K562 (cell line): ENCODE measurements at regions not wholly inside any gene's neighbourhood (a gene's known extent, or its start where the extent isn't known, plus 50 kb on each side); places are given as distances from the start of the nearest gene placed in this dataset.

Experiments used
- ATAC-seq: fragments of 200-7000 bp; cut with Tn5 transposase; 3 replicates; pipeline ENCODE4 v1.9.1; 2020; ENCODE audit warnings: moderate library complexity
- BruUV-seq: library from RNA; stranded (reverse); fragments of 400-500 nt; replicated peaks from 2 replicates; lab custom pipeline; 2021; lab: Mats Ljungman, UMichigan
- CTCF ChIA-PET: fragments of 300-600 bp; formaldehyde crosslinking; extraction: SDS; loops from one replicate; lab custom pipeline; 2021; ENCODE audit warnings: low intra/inter-chr PET ratio; lab: Yijun Ruan, JAX
- POLR2A ChIA-PET: fragments of 300-600, 350-650 bp; sonication (Branson Sonifier 250); formaldehyde crosslinking; extraction: SDS; loops from one replicate; lab custom pipeline; 2021; ENCODE audit warnings: antibody characterized with exemption, inconsistent platforms; lab: Yijun Ruan, JAX
- DNase-seq, 4 experiments: peaks; one replicate each; pipeline versions ENCODE4 v3.0.0 to v3.0.0-alpha.2; 2011 to 2018; ENCODE audit warnings: low spot score in 3 of 4, mixed read lengths in 3 of 4; ENCODE audit errors: extremely low read depth in 1 of 4
- FAIRE-seq: peaks from 2 replicates; lab custom pipeline; 2011; peaks lifted over from hg19 to GRCh38; lab: Jason Lieb, UNC
- H2AFZ ChIP-seq: 2 replicates; pipeline ENCODE4 v1.6.0; 2011; ENCODE audit warnings: low read depth, low read length, control low read depth, inconsistent platforms
- H3K27ac ChIP-seq: fragments of 200-600 bp; 3 replicates; pipeline ENCODE4 v1.8.0; 2011; ENCODE audit warnings: low read depth, mild to moderate bottlenecking, control low read depth, inconsistent platforms, low read length, moderate library complexity, mixed read lengths; ENCODE audit errors: extremely low read depth
- H3K27me3 ChIP-seq, 2 experiments: fragments of 300-600 bp in 1 of 2; 2 replicates in 1 of 2; 3 replicates in 1 of 2; pipeline versions ENCODE4 v1.6.0 to v1.8.0; 2011; ENCODE audit warnings: inconsistent platforms in 2 of 2, low read length in 2 of 2, mild to moderate bottlenecking in 1 of 2, mixed read lengths in 1 of 2, moderate library complexity in 1 of 2; ENCODE audit not compliant: control insufficient read depth in 2 of 2, insufficient read depth in 2 of 2
- H3K36me3 ChIP-seq: fragments of 300-600 bp; 3 replicates; pipeline ENCODE4 v1.8.0; 2011; ENCODE audit warnings: mild to moderate bottlenecking, low read length, inconsistent platforms; ENCODE audit not compliant: control insufficient read depth, insufficient read depth
- H3K4me1 ChIP-seq, 2 experiments: fragments of 200-600 bp in 1 of 2; replicated peaks in 1 of 2; 2 replicates in 1 of 2; 3 replicates in 1 of 2; pipeline versions ENCODE4 v1.5.1 to v1.8.0; 2011; ENCODE audit warnings: inconsistent platforms in 2 of 2, low read length in 2 of 2, mild to moderate bottlenecking in 1 of 2, mixed read lengths in 1 of 2, moderate library complexity in 1 of 2; ENCODE audit not compliant: control insufficient read depth in 2 of 2, insufficient read depth in 2 of 2
- H3K4me2 ChIP-seq: 2 replicates; pipeline ENCODE4 v1.6.1; 2011; ENCODE audit warnings: low read length, control low read depth, inconsistent platforms, mixed read lengths; ENCODE audit not compliant: insufficient read depth
- H3K4me3 ChIP-seq: fragments of 200-600 bp; sonication (generic), shearing (Covaris generic); 2 replicates; pipeline ENCODE4 v1.5.1; 2016; ENCODE audit warnings: control low read depth, inconsistent platforms
- H3K79me2 ChIP-seq: fragments of 200-600 bp; 3 replicates; pipeline ENCODE4 v1.8.0; 2011; ENCODE audit warnings: low read length, inconsistent platforms; ENCODE audit not compliant: control insufficient read depth, insufficient read depth
- H3K9ac ChIP-seq, 2 experiments: 2 replicates each; pipeline versions ENCODE4 v1.6.0 to v1.6.1; 2011; ENCODE audit warnings: low read depth in 2 of 2, low read length in 2 of 2, control low read depth in 1 of 2, inconsistent platforms in 1 of 2, mild to moderate bottlenecking in 1 of 2, mixed read lengths in 1 of 2; ENCODE audit not compliant: insufficient read depth in 1 of 2
- H3K9me1 ChIP-seq: one replicate; pipeline ENCODE4 v1.6.0; 2011; ENCODE audit warnings: inconsistent platforms, mild to moderate bottlenecking, low read length, moderate library complexity; ENCODE audit not compliant: control insufficient read depth, insufficient read depth
- H3K9me3 ChIP-seq: replicated peaks from 2 replicates; pipeline ENCODE4 v1.5.1; 2011; ENCODE audit warnings: low read depth, low read length, inconsistent platforms; ENCODE audit not compliant: control insufficient read depth, insufficient read depth
- H4K20me1 ChIP-seq: replicated peaks from 2 replicates; pipeline ENCODE4 v1.6.1; 2011; ENCODE audit warnings: low read length, inconsistent platforms, mixed read lengths; ENCODE audit not compliant: control insufficient read depth, insufficient read depth
- ASH1L ChIP-seq: fragments of 450-650 bp; IDR thresholded peaks from 2 replicates; pipeline ENCODE4 v1.6.1; 2018; ENCODE audit warnings: borderline replicate concordance, mild to moderate bottlenecking, low read depth; ENCODE audit not compliant: partially characterized antibody
- CBX8 ChIP-seq: fragments of 200-600 bp; sonication (generic); IDR thresholded peaks from 2 replicates; pipeline ENCODE4 v1.6.1; 2012; ENCODE audit warnings: borderline replicate concordance, mixed run types, low read depth, mild to moderate bottlenecking, moderate library complexity, mixed read lengths, low read length, control low read depth, inconsistent platforms; ENCODE audit not compliant: poor library complexity, severe bottlenecking; ENCODE audit errors: extremely low read depth
- CHD4 ChIP-seq: fragments of 200-600 bp; sonication (generic); IDR thresholded peaks from 3 replicates; pipeline ENCODE4 v1.6.1; 2012; ENCODE audit warnings: low read depth, mild to moderate bottlenecking, mixed read lengths, low read length, inconsistent platforms; ENCODE audit not compliant: insufficient read depth, insufficient replicate concordance, poor library complexity, severe bottlenecking
- ERF ChIP-seq: fragments of 450-650 bp; formaldehyde crosslinking; IDR thresholded peaks from 2 replicates; pipeline ENCODE4 v1.4.0; 2020; ENCODE audit warnings: mild to moderate bottlenecking, mixed read lengths
- HSF4 ChIP-seq: fragments of 250-450 bp; sonication (Bioruptor Pico); IDR thresholded peaks from 2 replicates; pipeline ENCODE4 v2.1.2; 2022; ENCODE audit warnings: mild to moderate bottlenecking, moderate library complexity, borderline replicate concordance
- ILK ChIP-seq: fragments of 450-650 bp; IDR thresholded peaks from 2 replicates; pipeline ENCODE4 v1.6.1; 2016; ENCODE audit warnings: missing genetic modification characterization, low read depth, mild to moderate bottlenecking, missing compliant biosample characterization, moderate library complexity, borderline replicate concordance
- KDM2B ChIP-seq: fragments of 250-450 bp; sonication (Bioruptor Pico); IDR thresholded peaks from 2 replicates; pipeline ENCODE4 v1.8.0; 2021; ENCODE audit warnings: mild to moderate bottlenecking, moderate library complexity
- NFATC3 ChIP-seq: fragments of 450-650 bp; IDR thresholded peaks from 2 replicates; pipeline ENCODE4 v1.6.1; 2017; ENCODE audit warnings: mild to moderate bottlenecking
- SIRT6 ChIP-seq: IDR thresholded peaks from one replicate; pipeline ENCODE4 v1.6.1; 2012; ENCODE audit warnings: low read depth, mild to moderate bottlenecking, control low read depth, inconsistent platforms, low read length, moderate library complexity
- WHSC1 ChIP-seq: IDR thresholded peaks from one replicate; pipeline ENCODE4 v1.6.1; 2012; ENCODE audit warnings: low read length, control low read depth, inconsistent platforms
- ZNF232 ChIP-seq: sonication (generic); formaldehyde crosslinking; IDR thresholded peaks from 2 replicates; pipeline ENCODE4 v1.8.0; 2022; ENCODE audit warnings: mild to moderate bottlenecking, missing genetic modification reagents
- ZNF436 ChIP-seq: fragments of 250-450, 450-650 bp; sonication (Bioruptor Pico); formaldehyde crosslinking; IDR thresholded peaks from 2 replicates; pipeline ENCODE4 v1.7.0; 2020; ENCODE audit warnings: mild to moderate bottlenecking
- WGBS: fragments of 100-300 bp; shearing (Covaris generic); methylation state at CpG from one replicate; pipeline ENCODE4 v1.1.6; 2016; ENCODE audit warnings: low coverage, mixed read lengths; ENCODE audit not compliant: insufficient coverage; ENCODE audit errors: missing lambda C conversion rate; 5-methylcytosine and 5-hydroxymethylcytosine counted together
- in situ Hi-C: fragments of 300-500 bp; cut with MboI; formaldehyde crosslinking; loops from 4 replicates; pipeline ENCODE4 v1.15.0; 2018; ENCODE audit warnings: inconsistent platforms, mixed read lengths
- intact Hi-C: fragments of 100-400 bp; cut with micrococcal nuclease; formaldehyde crosslinking; loops from 2 replicates; pipeline ENCODE4 v1.14.2; 2022
- TF ChIP-seq, protein P1 (sequence below): fragments of 450-650 bp; IDR thresholded peaks from 2 replicates; pipeline ENCODE4 v1.6.1; 2016; ENCODE audit warnings: low read depth, mild to moderate bottlenecking, moderate library complexity

DNA sequence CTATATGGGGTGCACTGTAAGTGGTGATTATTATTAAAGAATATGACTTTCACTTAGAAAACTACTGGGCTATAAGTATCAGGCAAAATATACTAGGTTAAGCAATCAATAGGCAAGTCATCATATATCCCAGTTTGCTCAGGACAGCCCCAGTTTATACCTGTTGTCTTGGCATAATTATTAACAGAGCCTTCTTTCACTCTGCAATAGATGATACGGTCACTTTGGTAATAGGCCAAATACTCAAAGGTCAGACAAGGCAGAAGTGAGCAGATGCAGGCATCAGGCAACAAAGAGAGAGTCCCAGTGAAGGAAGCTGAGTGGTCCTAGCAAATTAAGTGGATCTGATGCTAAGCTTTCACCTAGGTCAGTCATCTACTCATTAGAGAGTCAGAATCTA, 599.9 kb downstream of the LMO4 start:
- no peaks in the 10 kb centered on the region for H3K4me1 ChIP-seq
- intact Hi-C loops (no loop called here), in situ Hi-C loops (loop anchor here (25.0 kb wide), 1 partner anchor 641 kb away; no protein-coding TSS in a partner anchor)
- H3K79me2 ChIP-seq: no peaks in the 10 kb centered on the region
- FAIRE-seq: no peak
- no peaks in the 10 kb centered on the region for H3K9me3 ChIP-seq
- H2AFZ ChIP-seq: no peak overlapping the region
- H3K9ac ChIP-seq: no peak overlapping the region
- no peaks in the 10 kb centered on the region for H3K9me1 ChIP-seq
- H4K20me1 ChIP-seq: no peaks in the 10 kb centered on the region
- H3K4me3 ChIP-seq: no peak overlapping the region
- ATAC-seq: no peak
- CTCF ChIA-PET: no interaction called here
- TF ChIP-seq SIRT6 (no peak), ERF (no peak), NFATC3 (no peak), ASH1L (no peak), ZNF232 (no peak), WHSC1 (no peak), ILK (no peak), KDM2B (no peak), CHD4 (no peak), HSF4 (CRISPR knock-in tag) (no peak), CBX8 (no peak), ZNF436 (CRISPR knock-in tag) (no peak)
- TF ChIP-seq, protein P1, sequence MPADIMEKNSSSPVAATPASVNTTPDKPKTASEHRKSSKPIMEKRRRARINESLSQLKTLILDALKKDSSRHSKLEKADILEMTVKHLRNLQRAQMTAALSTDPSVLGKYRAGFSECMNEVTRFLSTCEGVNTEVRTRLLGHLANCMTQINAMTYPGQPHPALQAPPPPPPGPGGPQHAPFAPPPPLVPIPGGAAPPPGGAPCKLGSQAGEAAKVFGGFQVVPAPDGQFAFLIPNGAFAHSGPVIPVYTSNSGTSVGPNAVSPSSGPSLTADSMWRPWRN: no peak
- H3K27ac ChIP-seq: no peak overlapping the region
- H3K27me3 ChIP-seq: no peaks in the 10 kb centered on the region
- no peaks in the 10 kb centered on the region for H3K36me3 ChIP-seq
- no TSS peak for BruUV-seq
- H3K4me2 ChIP-seq: no peak overlapping the region
- WGBS: 7% methylated on average over 1 of the region's 1 CpG
- DNase-seq: no peak
- POLR2A ChIA-PET: no interaction called here
